ENCODE measurements at regions not wholly inside any gene's neighbourhood (a gene's known extent, or its start where the extent isn't known, plus 50 kb on each side); places are given as distances from the start of the nearest gene placed in this dataset.

DNA sequence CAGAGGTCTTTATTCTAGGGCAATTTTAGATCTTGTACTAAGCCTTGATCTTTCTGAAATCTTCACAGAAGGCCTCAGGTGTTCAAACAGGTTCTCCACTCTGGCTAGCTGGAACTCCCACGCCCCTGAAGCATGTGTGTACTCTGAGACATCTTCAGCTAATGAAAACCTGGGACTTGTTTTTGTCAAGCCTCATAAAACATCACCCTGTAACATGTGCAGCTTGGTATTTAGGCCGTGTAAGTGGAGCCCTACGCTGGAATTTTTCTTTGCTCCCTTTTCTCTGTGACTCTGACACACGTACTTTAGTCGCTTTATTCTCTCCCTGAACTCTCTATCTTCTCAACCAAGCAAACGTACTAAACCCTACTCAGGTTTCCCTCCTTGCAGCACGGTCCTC, 701.9 kb upstream of the ZP4 start:
- TF ChIP-seq, protein P1, sequence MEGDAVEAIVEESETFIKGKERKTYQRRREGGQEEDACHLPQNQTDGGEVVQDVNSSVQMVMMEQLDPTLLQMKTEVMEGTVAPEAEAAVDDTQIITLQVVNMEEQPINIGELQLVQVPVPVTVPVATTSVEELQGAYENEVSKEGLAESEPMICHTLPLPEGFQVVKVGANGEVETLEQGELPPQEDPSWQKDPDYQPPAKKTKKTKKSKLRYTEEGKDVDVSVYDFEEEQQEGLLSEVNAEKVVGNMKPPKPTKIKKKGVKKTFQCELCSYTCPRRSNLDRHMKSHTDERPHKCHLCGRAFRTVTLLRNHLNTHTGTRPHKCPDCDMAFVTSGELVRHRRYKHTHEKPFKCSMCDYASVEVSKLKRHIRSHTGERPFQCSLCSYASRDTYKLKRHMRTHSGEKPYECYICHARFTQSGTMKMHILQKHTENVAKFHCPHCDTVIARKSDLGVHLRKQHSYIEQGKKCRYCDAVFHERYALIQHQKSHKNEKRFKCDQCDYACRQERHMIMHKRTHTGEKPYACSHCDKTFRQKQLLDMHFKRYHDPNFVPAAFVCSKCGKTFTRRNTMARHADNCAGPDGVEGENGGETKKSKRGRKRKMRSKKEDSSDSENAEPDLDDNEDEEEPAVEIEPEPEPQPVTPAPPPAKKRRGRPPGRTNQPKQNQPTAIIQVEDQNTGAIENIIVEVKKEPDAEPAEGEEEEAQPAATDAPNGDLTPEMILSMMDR (IDR thresholded peaks at IDR 0.05): no peak
- no peak for TF ChIP-seq POLR2A (IDR thresholded peaks at IDR 0.05)

Measured in adrenal gland (tissue), 5 donors.